ENCODE measurements at regions not wholly inside any gene's neighbourhood (a gene's known extent, or its start where the extent isn't known, plus 50 kb on each side); places are given as distances from the start of the nearest gene placed in this dataset.

GRCh38 chr18:53610957-53611356 lies 613.5 kb downstream of the MBD2 start:
- DNase-seq: no peak
- in situ Hi-C loops (cut with HindIII; ENCODE audit: low pct_ligation_motif_present, low pct_unique_long_range_greater_than_20kb, low sequenced_read_pairs): no loop called here

- no peak for DNase-seq
- in situ Hi-C loops (cut with HindIII; ENCODE audit: low pct_ligation_motif_present, low pct_unique_long_range_greater_than_20kb, low sequenced_read_pairs): no loop called here
These were observed 617.7 kb downstream of the MBD2 start for GRCh38 chr18:53606792-53607191.

- in situ Hi-C loops (cut with HindIII; ENCODE audit: low pct_ligation_motif_present, low pct_unique_long_range_greater_than_20kb, low sequenced_read_pairs): no loop called here
- no peak for DNase-seq
These were observed 619.3 kb downstream of the MBD2 start for GRCh38 chr18:53605198-53605597.

GRCh38 chr18:53603276-53603675 lies 621.2 kb downstream of the MBD2 start:
- no peak for DNase-seq
- in situ Hi-C loops (cut with HindIII; ENCODE audit: low pct_ligation_motif_present, low pct_unique_long_range_greater_than_20kb, low sequenced_read_pairs): no loop called here

GRCh38 chr18:53601344-53601743 lies 623.1 kb downstream of the MBD2 start:
- in situ Hi-C loops (cut with HindIII; ENCODE audit: low pct_ligation_motif_present, low pct_unique_long_range_greater_than_20kb, low sequenced_read_pairs): no loop called here
- DNase-seq: no peak

GRCh38 chr18:53586923-53587322 lies 637.5 kb downstream of the MBD2 start:
- in situ Hi-C loops (cut with HindIII; ENCODE audit: low pct_ligation_motif_present, low pct_unique_long_range_greater_than_20kb, low sequenced_read_pairs): no loop called here
- DNase-seq: no peak
